Inferior parietal cortex (tissue), 1 donor: ENCODE measurements at regions not wholly inside any gene's neighbourhood (a gene's known extent, or its start where the extent isn't known, plus 50 kb on each side); places are given as distances from the start of the nearest gene placed in this dataset.
"Not testable (repeated sequence)": the region's sequence is repeated elsewhere in the genome, so short reads cannot be mapped to it uniquely, and the experiment has no call there.

Experiments used
- DNase-seq: peaks from one replicate; pipeline ENCODE4 v3.0.0-alpha.2; 2016; ENCODE audit errors: extremely low spot score

DNA sequence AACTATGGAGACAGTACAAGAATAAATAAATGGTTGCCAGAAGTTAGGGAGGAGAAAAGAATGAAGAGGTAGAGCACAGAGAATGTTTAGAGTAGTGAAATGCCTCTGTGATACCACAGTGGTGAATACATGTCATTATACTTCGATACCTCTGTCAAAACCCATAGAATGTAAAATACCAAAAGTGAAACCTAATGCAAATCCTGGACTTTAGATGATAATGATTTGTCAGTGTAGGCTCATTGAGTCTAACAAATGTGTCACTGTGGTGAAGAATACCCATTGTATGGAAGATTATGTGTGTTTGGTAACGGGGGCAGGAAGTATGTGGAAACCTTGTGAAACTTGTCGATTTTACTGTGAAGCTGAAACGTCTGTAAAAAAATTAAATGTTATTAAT is 1106.5 kb upstream of the TMPRSS15 start:
- no peak for DNase-seq

DNA sequence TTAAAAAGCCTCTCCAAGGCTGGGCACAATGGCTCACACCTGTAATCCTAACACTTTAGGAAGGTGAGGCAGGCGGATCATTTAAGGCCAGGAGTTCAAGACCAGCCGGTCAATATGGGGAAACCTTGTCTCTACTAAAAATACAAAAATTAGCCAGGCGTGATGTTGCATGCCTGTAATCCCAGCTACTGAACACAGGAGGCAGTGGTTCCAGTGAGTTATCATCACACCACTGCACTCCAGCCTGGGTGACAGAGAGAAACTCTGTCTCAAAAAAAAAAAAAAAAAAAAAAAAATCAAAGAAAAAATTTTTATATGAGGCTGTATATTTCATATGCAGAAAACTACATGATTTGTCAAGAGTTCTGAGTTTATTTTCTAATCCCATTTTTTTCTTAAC is 1107.1 kb upstream of the TMPRSS15 start:
- no peak for DNase-seq

DNA sequence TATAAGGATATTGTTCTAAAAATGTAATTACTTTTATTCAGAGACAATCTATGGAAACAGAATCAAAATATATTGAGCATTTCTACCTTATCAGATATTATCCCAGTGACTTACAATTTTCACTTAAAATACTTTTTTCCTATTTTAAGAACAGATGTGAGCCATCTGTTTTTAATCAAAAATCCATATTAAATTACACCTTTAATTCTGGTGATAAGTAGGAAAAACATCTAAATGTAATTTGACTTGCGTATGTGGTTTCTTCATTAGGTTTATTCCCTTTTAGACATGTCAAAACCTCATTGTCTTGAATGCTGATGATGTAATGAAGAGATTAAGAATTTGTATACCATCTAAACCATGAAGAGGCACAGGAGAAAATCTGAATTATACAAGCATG is 1118.8 kb upstream of the TMPRSS15 start:
- DNase-seq = no peak

DNA sequence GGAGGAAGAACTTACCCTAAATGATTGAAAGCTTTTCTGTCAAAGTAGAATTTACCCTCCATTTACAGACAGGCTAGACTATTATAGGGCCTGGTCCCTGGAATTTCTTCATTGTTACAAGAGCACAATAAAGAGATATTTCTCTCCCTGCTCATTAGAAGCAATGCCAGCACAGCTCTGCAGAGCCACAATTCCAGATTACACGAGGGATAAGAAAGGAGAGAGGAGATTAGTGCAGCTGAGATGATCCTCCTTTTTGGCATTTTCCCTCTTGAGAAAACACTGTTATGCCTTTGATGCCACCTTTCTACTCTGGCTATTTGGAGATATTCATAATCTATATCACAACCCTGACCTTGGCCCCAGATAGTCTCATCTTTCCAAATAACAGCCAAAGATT is 1119.5 kb upstream of the TMPRSS15 start:
- DNase-seq = no peak

DNA sequence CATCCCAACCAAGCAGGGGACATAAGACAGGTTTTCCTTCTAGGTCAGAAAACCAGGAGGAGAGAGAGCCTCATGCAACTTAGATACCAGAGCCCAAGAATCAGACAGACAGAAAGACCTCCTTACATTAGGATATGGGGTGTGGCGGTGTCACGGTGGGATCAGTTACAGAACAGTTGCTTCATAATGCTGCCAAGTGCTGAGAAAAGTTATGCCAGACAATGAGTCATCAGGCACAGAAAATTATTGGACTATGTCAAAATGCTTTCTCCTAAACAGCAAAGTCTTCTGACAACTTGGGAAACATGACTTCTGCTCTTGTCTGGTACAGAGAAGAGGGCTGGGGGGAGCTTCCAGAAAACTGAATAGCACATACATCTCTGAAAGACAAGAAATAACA is 1120.2 kb upstream of the TMPRSS15 start:
- no peak for DNase-seq

DNA sequence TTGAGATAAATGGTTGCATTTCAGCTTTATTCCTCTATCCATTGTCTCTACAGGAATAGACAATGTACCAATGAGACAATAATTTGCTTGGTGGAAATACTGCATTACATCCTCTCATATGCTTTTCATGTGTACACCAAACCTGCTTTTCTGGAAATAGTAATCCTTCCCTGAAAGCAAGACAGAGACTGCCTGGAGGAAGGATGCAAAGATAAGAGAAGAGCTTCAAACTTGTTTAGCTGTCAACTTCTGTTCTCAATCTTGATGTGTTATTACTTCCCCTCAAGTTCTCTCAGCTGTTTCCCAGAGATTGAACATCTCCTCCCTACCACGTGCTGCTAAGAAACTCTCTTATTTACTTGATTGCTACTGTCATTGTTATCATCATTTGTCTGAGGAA is 1125.4 kb upstream of the TMPRSS15 start:
- no peak for DNase-seq

DNA sequence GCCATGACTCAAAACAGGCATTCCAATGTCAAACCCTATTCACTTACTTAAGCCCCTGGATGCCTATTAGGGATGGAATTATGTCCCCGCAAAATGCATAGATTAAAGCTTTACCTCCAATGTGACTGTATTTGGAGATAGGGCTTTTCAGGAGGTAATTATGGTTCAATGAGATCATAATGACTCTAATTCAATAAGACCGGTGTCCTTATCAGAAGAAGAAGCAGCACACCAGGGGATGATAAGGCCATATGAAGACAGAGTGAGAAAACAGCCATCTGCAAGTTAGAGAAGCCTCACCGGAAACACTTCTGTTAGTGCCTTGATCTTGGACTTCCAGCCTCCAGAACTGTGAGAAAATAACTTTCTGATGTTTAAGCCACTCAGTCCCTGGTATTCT is 1131.8 kb upstream of the TMPRSS15 start:
- no peak for DNase-seq

DNA sequence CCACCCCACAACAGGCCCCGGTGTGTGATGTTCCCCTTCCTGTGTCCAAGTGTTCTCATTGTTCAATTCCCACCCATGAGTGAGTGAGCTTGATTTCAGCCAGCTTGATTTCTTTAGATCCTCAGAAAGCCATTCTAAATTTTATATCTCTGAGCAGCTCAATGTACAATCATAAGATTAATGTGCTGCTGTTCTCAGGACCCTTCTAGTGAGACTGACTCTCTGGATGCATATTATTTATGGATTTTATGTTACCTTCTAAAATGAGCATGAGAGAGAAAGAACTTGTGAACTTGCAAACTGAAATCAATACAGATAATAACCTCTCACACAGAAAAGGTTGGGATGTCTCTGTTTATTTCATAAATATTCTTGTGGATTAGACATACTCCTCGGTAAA is 1133.5 kb upstream of the TMPRSS15 start:
- DNase-seq = no peak

DNA sequence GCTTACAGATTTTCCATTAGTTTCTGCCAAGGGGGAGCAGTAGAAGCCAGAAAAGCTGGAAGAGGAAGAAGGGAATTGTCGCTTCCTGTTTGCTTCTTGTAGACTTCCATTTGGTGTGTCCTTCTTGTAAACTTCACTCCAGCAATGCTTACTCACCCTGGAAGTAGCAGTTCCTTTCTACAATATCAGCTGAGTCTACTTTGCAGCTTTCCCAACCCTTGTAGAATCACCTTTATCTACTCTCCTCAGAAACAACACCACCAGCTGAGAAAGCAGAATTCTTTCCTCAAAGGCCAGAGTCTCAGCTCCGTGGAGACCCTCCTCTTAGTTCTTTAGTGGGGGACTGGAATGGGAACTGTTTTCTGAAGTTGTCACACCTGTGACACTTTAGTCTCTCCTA is 1136.7 kb upstream of the TMPRSS15 start:
- no peak for DNase-seq

DNA sequence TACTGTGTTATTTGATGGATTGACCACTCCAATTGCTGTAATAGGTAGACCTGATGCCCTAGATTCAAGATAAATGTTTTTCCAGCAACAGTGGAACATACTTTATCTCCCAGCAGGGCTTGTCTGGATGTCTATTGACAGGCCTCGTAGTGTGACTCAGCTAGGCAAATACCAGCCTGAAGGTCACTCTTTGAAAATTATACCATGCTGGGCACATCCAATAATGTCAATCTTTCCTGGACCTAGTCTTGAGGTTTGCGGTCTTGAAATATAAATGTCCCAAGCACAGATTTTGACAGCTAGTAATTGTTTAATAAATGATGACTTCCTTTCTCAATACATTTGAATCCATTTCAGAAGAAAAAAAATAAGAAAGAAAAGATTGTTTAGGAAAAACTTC is 1138.0 kb upstream of the TMPRSS15 start:
- no peak for DNase-seq

DNA sequence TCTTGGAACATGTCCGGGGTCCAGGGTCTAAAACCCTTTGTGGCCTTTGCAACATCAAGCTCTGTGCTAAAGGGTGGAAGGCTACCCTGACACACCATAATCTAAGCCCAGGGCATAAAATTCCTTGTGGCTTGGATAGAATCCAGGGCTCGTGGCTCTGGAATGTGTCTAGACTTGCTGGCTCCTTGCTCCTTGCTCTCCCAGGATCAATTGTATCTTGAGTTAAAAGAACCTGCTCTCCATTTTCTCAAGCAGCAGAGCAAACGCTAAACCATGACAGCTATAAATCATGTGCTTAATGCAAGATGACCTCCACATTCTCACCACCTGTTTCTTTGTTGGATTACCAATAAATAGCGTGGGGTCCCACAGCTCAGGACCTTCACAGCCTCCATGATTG is 1140.9 kb upstream of the TMPRSS15 start:
- DNase-seq = not testable (repeated sequence)

DNA sequence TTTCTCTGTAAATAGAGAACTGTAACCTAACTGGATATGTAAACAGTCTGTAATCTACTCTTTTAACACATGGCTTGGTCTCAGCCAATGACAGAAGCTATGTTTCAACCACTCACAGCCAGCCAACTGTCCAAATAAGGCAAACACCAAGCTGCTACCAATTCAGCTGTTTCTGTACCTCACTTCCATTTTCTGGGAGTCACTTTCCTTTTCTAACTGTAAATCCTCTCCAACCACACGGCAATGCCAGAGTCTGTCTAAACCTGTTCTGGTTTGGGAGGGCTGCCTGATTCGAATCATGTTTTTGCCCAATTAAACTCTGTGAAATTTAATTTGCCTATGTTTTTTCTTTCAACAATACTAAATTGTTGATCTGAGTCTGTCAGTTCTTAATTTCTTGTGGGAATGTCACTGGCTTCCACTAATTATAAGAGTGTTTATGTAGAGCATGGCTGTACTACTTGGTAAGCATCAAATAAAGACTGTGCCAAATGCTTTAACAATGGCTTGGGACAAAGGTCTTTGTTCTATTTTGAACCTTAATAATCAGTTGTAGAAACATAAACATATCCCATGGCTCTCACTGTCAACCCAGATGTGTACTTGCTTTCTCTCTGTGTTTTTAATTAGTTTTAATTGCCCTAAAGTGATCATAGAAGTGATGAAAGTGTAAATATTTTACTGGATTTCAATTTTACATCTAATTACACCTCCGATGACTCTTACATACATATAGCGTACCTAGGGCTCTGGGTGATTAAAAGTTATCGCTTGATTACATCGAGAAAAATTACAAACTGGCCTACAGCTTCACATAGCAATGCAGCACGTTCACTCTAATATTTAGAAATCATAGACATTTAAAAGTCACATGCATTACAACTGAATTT is 1144.6 kb upstream of the TMPRSS15 start:
- DNase-seq = peak; percentile 81

DNA sequence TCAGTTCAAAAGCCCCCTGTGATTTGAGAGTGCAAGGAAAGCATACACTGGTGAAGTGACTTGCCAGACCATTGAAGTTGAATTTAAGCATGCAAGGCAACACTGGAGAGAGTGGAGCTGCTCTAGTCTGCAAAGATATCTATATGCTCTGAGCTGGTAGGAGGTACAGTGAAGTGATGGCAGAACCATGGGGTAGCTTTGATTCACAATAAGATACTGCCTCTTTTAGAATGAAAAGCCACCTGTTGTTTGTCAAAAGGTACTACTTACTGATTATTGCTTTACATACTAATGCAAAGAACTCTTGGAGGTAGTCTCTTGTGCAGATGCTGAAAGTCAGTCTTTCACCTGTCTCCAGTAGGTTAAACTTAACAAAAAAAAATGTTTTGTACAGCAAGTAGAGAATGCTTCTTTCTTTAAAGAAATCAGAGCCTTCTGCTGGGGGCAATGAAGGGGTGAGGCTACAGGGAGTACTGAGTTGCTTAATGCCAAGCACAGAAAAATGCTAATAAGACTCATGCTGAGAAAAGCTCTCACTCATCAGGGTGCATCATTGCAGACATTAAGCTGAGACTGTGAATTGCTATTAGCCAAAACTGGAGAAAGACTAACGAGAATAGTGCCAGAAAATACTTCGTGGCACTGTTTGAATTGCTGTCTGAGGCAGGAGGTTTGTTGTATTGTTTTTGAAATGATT is 1150.5 kb upstream of the TMPRSS15 start:
- no peak for DNase-seq

DNA sequence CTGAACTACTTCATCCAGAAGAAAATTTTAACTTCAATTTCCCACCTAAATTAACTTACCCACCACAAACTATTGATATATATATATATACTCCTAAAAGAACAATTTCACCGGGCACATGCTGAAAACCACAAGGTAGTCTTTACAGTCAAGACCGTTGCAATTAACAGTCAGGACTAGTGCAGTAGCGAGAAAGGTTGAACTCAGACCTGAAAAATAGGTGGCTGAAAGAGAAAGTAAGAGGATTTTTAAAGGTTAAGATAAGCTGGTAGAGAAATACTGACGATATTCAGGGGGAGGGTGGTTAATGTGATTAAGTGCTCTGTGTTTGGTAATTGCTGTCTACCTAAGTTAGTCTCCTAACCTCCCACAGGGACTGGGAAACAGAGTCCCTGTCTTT is 1153.5 kb upstream of the TMPRSS15 start:
- no peak for DNase-seq

DNA sequence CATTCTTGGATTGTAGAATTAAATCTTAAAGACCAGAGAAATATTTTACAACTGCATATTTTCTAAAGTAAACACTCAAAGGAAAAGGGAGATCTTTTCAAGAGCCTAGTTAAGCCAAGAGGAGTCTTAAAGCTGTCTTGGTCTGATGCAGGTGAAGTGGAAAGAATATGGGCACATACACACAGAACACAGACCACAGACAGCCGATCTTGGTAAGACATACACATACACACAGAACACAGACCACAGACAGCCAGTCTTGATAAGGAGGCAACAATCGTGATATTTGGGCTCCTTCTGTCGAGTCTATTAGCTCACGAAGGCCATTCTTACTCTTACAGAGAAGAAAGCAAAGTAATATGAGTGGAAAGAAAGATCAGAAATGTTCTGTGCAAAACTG is 1153.9 kb upstream of the TMPRSS15 start:
- no peak for DNase-seq

DNA sequence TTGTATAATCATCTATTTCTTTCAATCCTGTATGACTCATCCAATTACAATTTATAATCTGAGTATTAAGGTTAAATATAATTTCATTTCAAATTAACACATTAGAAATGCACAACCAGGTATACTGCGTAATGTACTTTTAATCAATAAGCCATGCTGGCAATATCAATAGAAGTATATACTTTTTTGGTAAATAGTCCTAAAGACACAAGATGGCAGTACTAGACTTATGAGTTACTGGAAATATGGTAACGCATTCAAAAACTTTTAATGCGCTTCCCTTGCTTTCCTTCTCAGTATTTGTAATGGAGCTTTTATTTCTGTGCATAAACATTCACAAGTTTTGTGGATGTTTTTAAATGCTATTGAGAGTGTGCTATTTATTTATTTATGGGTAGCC is 1162.0 kb upstream of the TMPRSS15 start:
- DNase-seq = no peak

DNA sequence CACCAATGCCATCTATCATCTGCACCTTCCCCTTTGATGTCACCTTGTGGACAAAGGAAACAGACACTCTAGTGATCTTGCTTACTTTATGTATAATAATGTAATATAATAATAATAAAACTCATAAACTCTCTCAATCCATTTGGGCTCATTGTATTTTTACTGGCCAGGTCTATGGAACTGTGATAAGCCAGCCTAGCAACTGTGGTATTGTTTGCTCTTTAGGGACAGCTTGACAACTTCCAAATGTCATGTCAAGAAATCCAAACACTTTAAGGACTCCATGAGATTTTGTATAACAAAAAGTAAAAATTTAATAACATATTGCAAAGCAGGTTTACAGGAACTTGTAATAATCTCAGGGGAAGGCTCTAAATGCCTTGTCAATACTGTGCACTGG is 1163.4 kb upstream of the TMPRSS15 start:
- no peak for DNase-seq

DNA sequence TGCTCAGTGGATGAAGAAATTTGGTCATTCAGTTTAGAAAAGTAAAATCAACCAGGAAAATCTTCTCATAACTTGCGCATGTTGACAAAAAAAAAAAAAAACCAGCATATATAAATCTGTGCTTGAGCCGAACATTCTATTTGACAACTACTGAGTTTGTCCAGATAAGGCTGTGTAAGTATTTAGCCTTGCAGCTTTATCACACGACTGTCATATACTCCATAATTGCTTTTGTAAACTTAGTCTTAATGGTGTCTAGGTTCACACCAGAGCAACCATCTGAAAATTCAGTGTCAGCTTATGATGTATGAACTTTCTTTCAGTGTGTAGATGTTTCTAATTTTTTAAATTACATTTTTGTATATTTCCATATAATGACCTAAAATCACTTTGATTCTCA is 1173.8 kb upstream of the TMPRSS15 start:
- no peak for DNase-seq

DNA sequence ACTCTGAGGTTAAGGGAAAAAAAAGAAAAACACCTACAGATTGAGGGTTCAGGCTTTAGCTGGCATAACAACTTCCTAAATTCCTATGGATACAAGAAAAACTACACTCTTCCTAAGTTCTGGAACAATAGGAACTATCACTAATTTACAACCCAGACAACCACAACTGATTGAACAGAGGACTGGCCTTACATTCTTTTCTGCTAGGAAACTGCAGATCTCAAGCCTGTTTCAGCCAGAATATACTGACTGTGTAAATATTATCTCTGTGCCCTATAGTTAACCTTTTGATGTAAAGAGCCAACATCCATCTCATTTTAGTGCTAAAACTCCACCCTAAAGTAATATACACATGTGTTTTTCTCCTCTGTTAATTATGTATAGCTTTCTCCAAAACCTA is 1186.5 kb upstream of the TMPRSS15 start:
- DNase-seq = no peak

DNA sequence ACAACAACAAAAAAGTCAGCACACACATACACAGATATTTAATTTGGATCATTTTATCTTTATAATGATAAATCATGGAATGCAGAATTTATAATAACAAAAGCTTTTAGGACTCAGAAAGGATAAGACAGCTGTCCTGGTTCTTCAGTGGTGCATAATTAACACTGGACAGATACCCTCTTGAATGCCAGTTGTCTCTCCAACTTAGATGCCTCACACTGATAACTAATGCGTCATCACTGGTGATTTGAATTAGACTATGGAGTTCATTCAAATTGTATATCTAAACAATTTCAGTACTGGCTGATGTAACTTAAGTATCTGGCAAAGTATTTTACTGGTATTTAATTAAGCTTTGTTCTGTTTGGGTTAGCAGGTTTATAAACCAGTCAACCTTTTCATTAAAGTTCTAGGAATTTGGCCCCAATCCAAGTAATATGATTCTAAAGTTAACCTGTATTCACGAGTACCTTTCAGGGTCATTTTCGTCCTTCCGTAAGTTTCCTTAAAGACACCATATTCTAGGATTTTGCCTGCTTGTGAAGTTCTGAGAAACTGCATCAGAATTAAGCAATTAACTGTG is 1199.5 kb upstream of the TMPRSS15 start:
- DNase-seq = no peak

DNA sequence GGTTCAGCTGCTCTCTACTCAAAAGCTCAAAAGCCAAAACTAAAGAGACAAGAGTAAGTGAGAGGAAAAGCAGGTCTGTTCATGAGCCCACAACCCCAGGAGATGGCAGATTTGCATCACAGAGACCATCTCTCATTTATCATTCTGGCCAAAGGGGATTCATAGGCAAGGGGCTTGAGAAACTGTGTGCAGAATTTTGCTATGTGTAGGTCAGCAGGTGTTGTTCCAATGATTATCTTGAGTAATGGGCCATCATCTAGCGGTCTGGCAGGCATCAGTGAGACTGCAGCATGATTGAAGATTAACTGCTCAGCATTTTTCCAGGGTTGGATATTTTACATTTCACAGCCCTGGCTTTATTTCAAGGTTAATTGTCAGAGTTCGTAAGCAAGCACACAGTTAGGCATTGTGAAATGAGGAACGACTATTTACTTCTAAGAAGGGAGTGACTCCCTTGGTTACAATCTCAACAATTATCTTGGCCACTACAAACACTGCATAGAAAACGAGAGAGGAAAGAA is 1204.6 kb upstream of the TMPRSS15 start:
- no peak for DNase-seq

DNA sequence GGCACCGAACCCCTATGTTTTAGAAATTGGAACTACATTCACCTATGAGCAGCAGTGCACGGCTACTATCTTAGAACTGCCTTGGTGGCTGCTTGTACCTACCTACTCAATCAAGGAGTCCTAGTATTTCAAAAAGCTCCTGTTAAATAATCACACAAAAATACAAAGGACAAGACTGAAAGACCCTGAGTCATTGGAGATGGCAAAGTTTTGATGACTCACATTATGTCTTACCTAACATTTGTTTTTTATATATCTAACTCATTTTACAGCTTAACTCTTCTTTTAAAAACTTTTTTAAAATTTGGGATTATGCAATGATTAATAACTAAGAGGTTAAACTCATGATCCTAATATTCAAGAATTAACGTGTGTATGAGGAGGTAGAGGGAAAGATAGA is 1206.0 kb upstream of the TMPRSS15 start:
- DNase-seq = no peak
